Lower leg skin (tissue), 3 donors: ENCODE measurements at regions not wholly inside any gene's neighbourhood (a gene's known extent, or its start where the extent isn't known, plus 50 kb on each side); places are given as distances from the start of the nearest gene placed in this dataset.
"Not testable (repeated sequence)": the region's sequence is repeated elsewhere in the genome, so short reads cannot be mapped to it uniquely, and the experiment has no call there.

ENCODE experiments used
- CTCF ChIP-seq, 3 donors: fragments of 450-650 bp; IDR thresholded peaks; one replicate each; pipeline ENCODE4 v1.5.1; 2016; ENCODE audit warnings: antibody characterized with exemption in 3 of 3, mild to moderate bottlenecking in 3 of 3, moderate library complexity in 2 of 3
- POLR2A ChIP-seq, 2 donors: fragments of 450-650 bp; IDR thresholded peaks; one replicate each; pipeline ENCODE4 v1.6.1; 2016 to 2017; ENCODE audit warnings: antibody characterized with exemption in 2 of 2, mild to moderate bottlenecking in 1 of 2, moderate library complexity in 1 of 2

- not testable (repeated sequence) for TF ChIP-seq CTCF, POLR2A (IDR thresholded peaks at IDR 0.05)
Observed at GRCh38 chr21:28162052-28162451, 830.6 kb downstream of the LTN1 start.
